Fibroblast of lung (primary cell): ENCODE measurements at regions not wholly inside any gene's neighbourhood (a gene's known extent, or its start where the extent isn't known, plus 50 kb on each side); places are given as distances from the start of the nearest gene placed in this dataset.
A peak's percentile ranks its signal among the peaks of the same experiment; 100 is the strongest.

Experiments used
- DNase-seq, 2 donors: peaks; one replicate each; pipeline versions ENCODE4 v3.0.0 to v3.0.0-alpha.2; 2010; ENCODE audit warnings: low read depth in 2 of 2
- H2AFZ ChIP-seq: 2 replicates; pipeline ENCODE4 v1.5.1; 2012; ENCODE audit warnings: low read length, control low read depth, inconsistent platforms
- H3K27ac ChIP-seq: 2 replicates; pipeline ENCODE4 v1.5.1; 2011; ENCODE audit warnings: low read length, control low read depth; ENCODE audit not compliant: insufficient read depth
- H3K27me3 ChIP-seq: 2 replicates; pipeline ENCODE4 v1.5.1; 2011; ENCODE audit warnings: mild to moderate bottlenecking, low read length; ENCODE audit not compliant: control insufficient read depth, insufficient read depth
- H3K36me3 ChIP-seq: 2 replicates; pipeline ENCODE4 v1.5.1; 2011; ENCODE audit warnings: low read length; ENCODE audit not compliant: control insufficient read depth, insufficient read depth
- H3K4me1 ChIP-seq: 2 replicates; pipeline ENCODE4 v1.5.1; 2011; ENCODE audit warnings: low read length; ENCODE audit not compliant: control insufficient read depth, insufficient read depth; ENCODE audit errors: extremely low read depth
- H3K4me2 ChIP-seq: 2 replicates; pipeline ENCODE4 v1.5.1; 2011; ENCODE audit warnings: low read length, control low read depth; ENCODE audit not compliant: insufficient read depth; ENCODE audit errors: extremely low read depth
- H3K4me3 ChIP-seq, 4 experiments: fragments of 200-600 bp in 1 of 4; sonication (generic) in 1 of 4; replicated peaks in 1 of 4; 2 replicates each; pipeline ENCODE4 v1.5.1; 2011 to 2016; ENCODE audit warnings: low read length in 4 of 4, low read depth in 3 of 4, mild to moderate bottlenecking in 3 of 4, control low read depth in 2 of 4, inconsistent platforms in 1 of 4, mixed read lengths in 1 of 4; ENCODE audit not compliant: insufficient read depth in 1 of 4; ENCODE audit errors: control extremely low read depth in 1 of 4
- H3K79me2 ChIP-seq: 2 replicates; pipeline ENCODE4 v1.5.1; 2012; ENCODE audit warnings: mild to moderate bottlenecking, low read length, inconsistent platforms; ENCODE audit not compliant: control insufficient read depth, insufficient read depth
- H3K9ac ChIP-seq: 2 replicates; pipeline ENCODE4 v1.5.1; 2011; ENCODE audit warnings: mild to moderate bottlenecking, low read length, control low read depth; ENCODE audit not compliant: insufficient read depth
- H3K9me3 ChIP-seq: 2 replicates; pipeline ENCODE4 v1.5.1; 2012; ENCODE audit warnings: low read depth, low read length; ENCODE audit not compliant: control insufficient read depth, insufficient read depth
- H4K20me1 ChIP-seq: 2 replicates; pipeline ENCODE4 v1.5.1; 2011; ENCODE audit warnings: low read length; ENCODE audit not compliant: control insufficient read depth, insufficient read depth; ENCODE audit errors: extremely low read depth
- CTCF ChIP-seq, 2 donors: IDR thresholded peaks in 1 of 2; conservative IDR thresholded peaks in 1 of 2; 1 replicate in 1 of 2; 2 replicates in 1 of 2; pipeline ENCODE4 v1.5.1; 2011 to 2012; ENCODE audit warnings: low read length in 2 of 2, control low read depth in 1 of 2, inconsistent platforms in 1 of 2, low read depth in 1 of 2, mild to moderate bottlenecking in 1 of 2
- EZH2 ChIP-seq: IDR thresholded peaks from 2 replicates; pipeline ENCODE4 v1.5.1; 2012; ENCODE audit warnings: low read length, control low read depth, mild to moderate bottlenecking; ENCODE audit errors: missing control alignments

DNA sequence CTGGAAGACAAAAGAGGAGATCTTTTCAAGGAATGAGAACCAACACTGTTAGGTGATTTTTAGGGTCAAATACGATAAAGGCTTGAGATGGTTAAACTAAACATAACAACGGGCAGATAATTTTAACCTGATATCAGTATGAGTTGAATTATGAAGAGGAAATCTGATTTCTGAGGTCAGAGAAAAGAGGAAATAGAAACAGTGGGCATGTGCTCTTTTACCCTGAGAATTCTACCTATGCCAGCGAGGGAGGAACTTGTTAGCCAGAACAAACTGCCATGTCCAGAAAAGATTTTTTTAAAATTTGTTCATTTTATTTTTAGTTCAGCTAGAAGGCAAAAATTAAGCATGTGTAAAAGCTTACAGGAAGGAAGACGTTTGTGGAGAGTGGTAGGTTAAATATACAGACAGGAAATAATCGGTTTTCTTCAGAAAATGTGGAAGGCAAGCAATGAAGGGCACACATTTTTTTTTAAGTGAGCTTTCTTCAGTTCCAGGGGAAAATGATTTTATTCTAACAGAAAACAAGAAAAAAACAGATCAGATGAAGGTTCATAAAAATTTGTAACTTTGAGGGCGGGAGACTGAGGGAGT is 1745.3 kb downstream of the MRPL39 start:
- Histone ChIP-seq H2AFZ (no peak overlapping the region), H3K4me3 (no peak overlapping the region)
- TF ChIP-seq CTCF (conservative IDR thresholded peaks at IDR 0.05 in 1 of 2, IDR thresholded peaks at IDR 0.05 in 1 of 2; ENCODE audit: low read depth in 1 of 2, low read length in 2 of 2) = no peak
- no peak for TF ChIP-seq EZH2

GRCh38 chr21:23858878-23859277 is 1748.4 kb downstream of the MRPL39 start:
- no peak overlapping the region for H3K4me2 ChIP-seq

More for the DNA sequence above, 1745.3 kb downstream of the MRPL39 start:
- Histone ChIP-seq H3K4me1 (no peaks in the 10 kb centered on the region), H4K20me1 (no peaks in the 10 kb centered on the region), H3K9me3 (no peaks in the 10 kb centered on the region), H3K9ac (no peak overlapping the region), H3K79me2 (no peaks in the 10 kb centered on the region), H3K27ac (no peak overlapping the region), H3K36me3 (no peaks in the 10 kb centered on the region), H3K4me2 (no peak overlapping the region), H3K27me3 (no peaks in the 10 kb centered on the region)
- DNase-seq = no peak

GRCh38 chr21:23853796-23854379 is 1753.4 kb downstream of the MRPL39 start:
- no peaks in the 10 kb centered on the region for H3K36me3 ChIP-seq
- no peak overlapping the region for H3K27ac ChIP-seq
- H3K27me3 ChIP-seq = no peaks in the 10 kb centered on the region
- TF ChIP-seq EZH2 (no peak), CTCF (conservative IDR thresholded peaks at IDR 0.05 in 1 of 2, IDR thresholded peaks at IDR 0.05 in 1 of 2; ENCODE audit: low read depth in 1 of 2, low read length in 2 of 2) (peak in 1 of 2 donors; percentile 44)
- no peaks in the 10 kb centered on the region for H3K4me1 ChIP-seq
- H3K4me2 ChIP-seq = no peak overlapping the region
- H3K9me3 ChIP-seq = no peaks in the 10 kb centered on the region
- H4K20me1 ChIP-seq = no peaks in the 10 kb centered on the region
- H3K79me2 ChIP-seq = no peaks in the 10 kb centered on the region
- DNase-seq = peak; percentile 10 to 35
- no peak overlapping the region for H3K9ac ChIP-seq
- H2AFZ ChIP-seq = no peak overlapping the region
- no peak overlapping the region for H3K4me3 ChIP-seq

More at GRCh38 chr21:23858878-23859277, 1748.4 kb downstream of the MRPL39 start:
- H3K4me1 ChIP-seq = no peaks in the 10 kb centered on the region
- no peaks in the 10 kb centered on the region for H3K9me3 ChIP-seq
- H2AFZ ChIP-seq = no peak overlapping the region
- no peak overlapping the region for H3K27ac ChIP-seq
- no peaks in the 10 kb centered on the region for H3K27me3 ChIP-seq
- DNase-seq = no peak
- no peak overlapping the region for H3K9ac ChIP-seq
- H4K20me1 ChIP-seq = no peaks in the 10 kb centered on the region
- no peaks in the 10 kb centered on the region for H3K79me2 ChIP-seq
- no peak for TF ChIP-seq EZH2
- TF ChIP-seq CTCF (conservative IDR thresholded peaks at IDR 0.05 in 1 of 2, IDR thresholded peaks at IDR 0.05 in 1 of 2; ENCODE audit: low read depth in 1 of 2, low read length in 2 of 2) = no peak
- no peak overlapping the region for H3K4me3 ChIP-seq
- H3K36me3 ChIP-seq = no peaks in the 10 kb centered on the region
